Caco-2 (cell line): ENCODE measurements at regions not wholly inside any gene's neighbourhood (a gene's known extent, or its start where the extent isn't known, plus 50 kb on each side); places are given as distances from the start of the nearest gene placed in this dataset.

Experiments
- BruUV-seq: library from RNA; stranded (reverse); fragments of 400-500 nt; replicated peaks from 2 replicates; lab custom pipeline; 2021; lab: Mats Ljungman, UMichigan
- CTCF ChIA-PET: fragments of 300-600 bp; sonication (Branson Sonifier 250); formaldehyde crosslinking; loops from one replicate; lab custom pipeline; 2022; ENCODE audit warnings: antibody characterized with exemption; lab: Charles Lee
- POLR2A ChIA-PET: fragments of 300-600 bp; sonication (Branson Sonifier 250); formaldehyde crosslinking; loops from one replicate; lab custom pipeline; 2022; ENCODE audit warnings: antibody characterized with exemption; lab: Charles Lee
- DNase-seq, 2 experiments: peaks; one replicate each; pipeline versions ENCODE4 v3.0.0 to v3.0.0-alpha.2; 2020 to 2022
- H3K27me3 ChIP-seq: replicated peaks from 2 replicates; pipeline ENCODE4 v1.6.0; 2011; ENCODE audit warnings: low read length; ENCODE audit not compliant: control insufficient read depth, insufficient read depth
- H3K36me3 ChIP-seq: 2 replicates; pipeline ENCODE4 v1.5.1; 2011; ENCODE audit warnings: low read length; ENCODE audit not compliant: control insufficient read depth, insufficient read depth
- H3K4me1 ChIP-seq: fragments of 250-450 bp; sonication (Bioruptor Pico); 2 replicates; pipeline ENCODE4 v1.5.1; 2020; ENCODE audit warnings: mild to moderate bottlenecking
- H3K4me3 ChIP-seq: 2 replicates; pipeline ENCODE4 v1.5.1; 2011; ENCODE audit warnings: low read depth, mild to moderate bottlenecking, control low read depth, low read length
- H3K9me3 ChIP-seq: fragments of 250-450 bp; sonication (Bioruptor Pico); 2 replicates; pipeline ENCODE4 v1.5.1; 2020; ENCODE audit warnings: mild to moderate bottlenecking, moderate library complexity
- H3K27ac Mint-ChIP-seq: one replicate; pipeline ENCODE4 v1.8.0; 2022; ENCODE audit warnings: mixed read lengths; ENCODE audit not compliant: unreplicated experiment
- H3K27me3 Mint-ChIP-seq: one replicate; pipeline ENCODE4 v1.8.0; 2022; ENCODE audit warnings: mixed read lengths; ENCODE audit not compliant: insufficient read depth, unreplicated experiment
- H3K36me3 Mint-ChIP-seq: one replicate; pipeline ENCODE4 v1.8.0; 2022; ENCODE audit warnings: mild to moderate bottlenecking, mixed read lengths; ENCODE audit not compliant: insufficient read depth, unreplicated experiment
- H3K4me1 Mint-ChIP-seq: one replicate; pipeline ENCODE4 v1.8.0; 2022; ENCODE audit warnings: low read depth, mixed read lengths; ENCODE audit not compliant: unreplicated experiment
- H3K4me3 Mint-ChIP-seq: one replicate; pipeline ENCODE4 v1.8.0; 2022; ENCODE audit warnings: mild to moderate bottlenecking, moderate library complexity, mixed read lengths; ENCODE audit not compliant: unreplicated experiment
- H3K9me3 Mint-ChIP-seq: one replicate; pipeline ENCODE4 v1.8.0; 2022; ENCODE audit warnings: mixed read lengths; ENCODE audit not compliant: unreplicated experiment
- CTCF ChIP-seq, 2 experiments: fragments of 200-600 bp in 1 of 2; IDR thresholded peaks; 1 replicate in 1 of 2; 2 replicates in 1 of 2; pipeline versions ENCODE4 v1.5.1 to v1.8.0; 2011 to 2022; ENCODE audit warnings: antibody characterized with exemption in 1 of 2, control low read depth in 1 of 2, inconsistent platforms in 1 of 2, low read depth in 1 of 2, low read length in 1 of 2, mild to moderate bottlenecking in 1 of 2, moderate library complexity in 1 of 2; ENCODE audit not compliant: insufficient read depth in 1 of 2, severe bottlenecking in 1 of 2, unreplicated experiment in 1 of 2
- intact Hi-C: fragments of 100-400 bp; cut with micrococcal nuclease; formaldehyde crosslinking; loops from one replicate; pipeline ENCODE4 v1.10.0; 2022; ENCODE audit not compliant: unreplicated experiment

- Mint-ChIP-seq H3K4me3 (no peak overlapping the region), H3K9me3 (no peaks in the 10 kb centered on the region), H3K36me3 (no peaks in the 10 kb centered on the region), H3K27ac (no peak overlapping the region), H3K4me1 (peaks cover 7% of the 10 kb centered on the region), H3K27me3 (no peaks in the 10 kb centered on the region)
- Histone ChIP-seq H3K4me3 (no peak overlapping the region), H3K4me1 (peaks cover 11% of the 10 kb centered on the region), H3K9me3 (no peaks in the 10 kb centered on the region), H3K27me3 (no peaks in the 10 kb centered on the region), H3K36me3 (no peaks in the 10 kb centered on the region)
- ChIA-PET CTCF (no interaction called here), POLR2A (no interaction called here)
- BruUV-seq, result no TSS peak
- intact Hi-C loops, result no loop called here
- no peak for TF ChIP-seq CTCF (IDR thresholded peaks at IDR 0.05; ENCODE audit: insufficient read depth in 1 of 2, low read depth in 1 of 2, low read length in 1 of 2, severe bottlenecking in 1 of 2, unreplicated experiment in 1 of 2)
- DNase-seq, result no peak
Observed at GRCh38 chr14:53630336-53630735, 326.3 kb downstream of the BMP4 start.

- Histone ChIP-seq H3K9me3 (no peaks in the 10 kb centered on the region), H3K4me3 (no peak overlapping the region), H3K4me1 (no peaks in the 10 kb centered on the region; the same call in 1 of the 2 replicates), H3K27me3 (no peaks in the 10 kb centered on the region), H3K36me3 (no peaks in the 10 kb centered on the region)
- no peak for DNase-seq
- TF ChIP-seq CTCF (IDR thresholded peaks at IDR 0.05; ENCODE audit: insufficient read depth in 1 of 2, low read depth in 1 of 2, low read length in 1 of 2, severe bottlenecking in 1 of 2, unreplicated experiment in 1 of 2), result no peak
- Mint-ChIP-seq H3K4me3 (no peak overlapping the region), H3K4me1 (no peaks in the 10 kb centered on the region), H3K9me3 (no peaks in the 10 kb centered on the region), H3K27me3 (no peaks in the 10 kb centered on the region), H3K27ac (no peak overlapping the region), H3K36me3 (no peaks in the 10 kb centered on the region)
- ChIA-PET CTCF (no interaction called here), POLR2A (interaction anchor here (0.6 kb wide), 1 partner anchor 150 kb away, joined by 3 read pairs; no protein-coding TSS in a partner anchor)
- intact Hi-C loops, result no loop called here
- no TSS peak for BruUV-seq
Observed at GRCh38 chr14:53628732-53629430, 327.7 kb downstream of the BMP4 start.

DNA sequence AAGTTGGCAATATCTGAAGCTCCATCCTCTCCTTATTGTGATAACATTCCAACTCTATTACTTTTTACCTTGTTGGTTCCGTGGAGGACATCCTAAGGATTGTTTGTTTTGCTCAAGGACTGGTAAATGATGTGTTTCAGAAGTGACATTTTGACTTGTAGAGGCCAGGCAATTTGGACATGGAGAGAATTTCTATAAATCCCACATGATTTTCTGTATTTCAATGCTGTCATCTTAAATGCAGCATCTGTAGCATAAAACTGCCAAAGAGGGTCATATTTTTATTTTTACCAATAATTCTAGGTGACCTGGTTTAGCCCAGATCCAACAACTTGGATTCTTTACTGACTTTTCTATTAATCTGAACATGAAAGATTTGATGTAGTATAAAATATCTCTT is 328.4 kb downstream of the BMP4 start:
- Mint-ChIP-seq H3K4me3 (no peak overlapping the region), H3K36me3 (no peaks in the 10 kb centered on the region), H3K4me1 (no peaks in the 10 kb centered on the region), H3K27ac (no peak overlapping the region), H3K27me3 (no peaks in the 10 kb centered on the region), H3K9me3 (no peaks in the 10 kb centered on the region)
- H3K36me3 ChIP-seq, result no peaks in the 10 kb centered on the region
- POLR2A ChIA-PET, result no interaction called here
- no peaks in the 10 kb centered on the region for H3K4me1 ChIP-seq
- no peaks in the 10 kb centered on the region for H3K9me3 ChIP-seq
- H3K27me3 ChIP-seq, result no peaks in the 10 kb centered on the region
- DNase-seq, result no peak
- CTCF ChIA-PET, result no interaction called here
- TF ChIP-seq CTCF (IDR thresholded peaks at IDR 0.05; ENCODE audit: insufficient read depth in 1 of 2, low read depth in 1 of 2, low read length in 1 of 2, severe bottlenecking in 1 of 2, unreplicated experiment in 1 of 2), result no peak
- BruUV-seq, result no TSS peak
- H3K4me3 ChIP-seq, result no peak overlapping the region
- intact Hi-C loops, result no loop called here
